ENCODE measurements at regions not wholly inside any gene's neighbourhood (a gene's known extent, or its start where the extent isn't known, plus 50 kb on each side); places are given as distances from the start of the nearest gene placed in this dataset.

DNA sequence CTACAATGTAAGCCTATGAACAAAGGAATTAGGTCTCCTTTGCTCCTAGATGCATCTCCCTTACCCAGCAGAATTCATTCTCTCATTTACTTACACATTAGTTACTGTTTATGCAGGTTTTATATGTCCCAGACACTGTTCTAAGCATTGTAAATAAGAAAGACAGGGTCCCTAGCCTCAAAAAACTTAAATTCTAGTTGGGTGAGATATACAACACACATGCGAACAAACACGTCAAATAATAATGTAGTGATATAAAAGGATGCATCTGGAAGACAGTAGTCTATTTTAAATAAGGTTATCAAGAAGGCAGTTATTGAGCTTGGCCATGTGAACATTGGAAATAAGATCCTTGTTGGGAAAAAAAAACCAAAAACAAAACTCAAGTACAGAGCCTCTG is 479.7 kb downstream of the DNAJB9 start:
- TF ChIP-seq YY1 (IDR thresholded peaks at IDR 0.05) (no peak), CTCF (IDR thresholded peaks at IDR 0.05; ENCODE audit: low read depth, low read length, missing input control) (no peak), RAD21 (IDR thresholded peaks at IDR 0.05) (no peak), TAF1 (conservative IDR thresholded peaks at IDR 0.05) (no peak), GABPA (IDR thresholded peaks at IDR 0.05 in 1 of 2, conservative IDR thresholded peaks at IDR 0.05 in 1 of 2) (no peak), JUND (IDR thresholded peaks at IDR 0.05) (no peak), FOXA1 (IDR thresholded peaks at IDR 0.05) (no peak), SP1 (IDR thresholded peaks at IDR 0.05) (no peak), ATF3 (IDR thresholded peaks at IDR 0.05) (no peak), EGR1 (IDR thresholded peaks at IDR 0.05; ENCODE audit: low read depth in 2 of 2) (no peak)
- TF ChIP-seq, protein P1, sequence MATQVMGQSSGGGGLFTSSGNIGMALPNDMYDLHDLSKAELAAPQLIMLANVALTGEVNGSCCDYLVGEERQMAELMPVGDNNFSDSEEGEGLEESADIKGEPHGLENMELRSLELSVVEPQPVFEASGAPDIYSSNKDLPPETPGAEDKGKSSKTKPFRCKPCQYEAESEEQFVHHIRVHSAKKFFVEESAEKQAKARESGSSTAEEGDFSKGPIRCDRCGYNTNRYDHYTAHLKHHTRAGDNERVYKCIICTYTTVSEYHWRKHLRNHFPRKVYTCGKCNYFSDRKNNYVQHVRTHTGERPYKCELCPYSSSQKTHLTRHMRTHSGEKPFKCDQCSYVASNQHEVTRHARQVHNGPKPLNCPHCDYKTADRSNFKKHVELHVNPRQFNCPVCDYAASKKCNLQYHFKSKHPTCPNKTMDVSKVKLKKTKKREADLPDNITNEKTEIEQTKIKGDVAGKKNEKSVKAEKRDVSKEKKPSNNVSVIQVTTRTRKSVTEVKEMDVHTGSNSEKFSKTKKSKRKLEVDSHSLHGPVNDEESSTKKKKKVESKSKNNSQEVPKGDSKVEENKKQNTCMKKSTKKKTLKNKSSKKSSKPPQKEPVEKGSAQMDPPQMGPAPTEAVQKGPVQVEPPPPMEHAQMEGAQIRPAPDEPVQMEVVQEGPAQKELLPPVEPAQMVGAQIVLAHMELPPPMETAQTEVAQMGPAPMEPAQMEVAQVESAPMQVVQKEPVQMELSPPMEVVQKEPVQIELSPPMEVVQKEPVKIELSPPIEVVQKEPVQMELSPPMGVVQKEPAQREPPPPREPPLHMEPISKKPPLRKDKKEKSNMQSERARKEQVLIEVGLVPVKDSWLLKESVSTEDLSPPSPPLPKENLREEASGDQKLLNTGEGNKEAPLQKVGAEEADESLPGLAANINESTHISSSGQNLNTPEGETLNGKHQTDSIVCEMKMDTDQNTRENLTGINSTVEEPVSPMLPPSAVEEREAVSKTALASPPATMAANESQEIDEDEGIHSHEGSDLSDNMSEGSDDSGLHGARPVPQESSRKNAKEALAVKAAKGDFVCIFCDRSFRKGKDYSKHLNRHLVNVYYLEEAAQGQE (IDR thresholded peaks at IDR 0.05) = no peak
- TF ChIP-seq, protein P2, sequence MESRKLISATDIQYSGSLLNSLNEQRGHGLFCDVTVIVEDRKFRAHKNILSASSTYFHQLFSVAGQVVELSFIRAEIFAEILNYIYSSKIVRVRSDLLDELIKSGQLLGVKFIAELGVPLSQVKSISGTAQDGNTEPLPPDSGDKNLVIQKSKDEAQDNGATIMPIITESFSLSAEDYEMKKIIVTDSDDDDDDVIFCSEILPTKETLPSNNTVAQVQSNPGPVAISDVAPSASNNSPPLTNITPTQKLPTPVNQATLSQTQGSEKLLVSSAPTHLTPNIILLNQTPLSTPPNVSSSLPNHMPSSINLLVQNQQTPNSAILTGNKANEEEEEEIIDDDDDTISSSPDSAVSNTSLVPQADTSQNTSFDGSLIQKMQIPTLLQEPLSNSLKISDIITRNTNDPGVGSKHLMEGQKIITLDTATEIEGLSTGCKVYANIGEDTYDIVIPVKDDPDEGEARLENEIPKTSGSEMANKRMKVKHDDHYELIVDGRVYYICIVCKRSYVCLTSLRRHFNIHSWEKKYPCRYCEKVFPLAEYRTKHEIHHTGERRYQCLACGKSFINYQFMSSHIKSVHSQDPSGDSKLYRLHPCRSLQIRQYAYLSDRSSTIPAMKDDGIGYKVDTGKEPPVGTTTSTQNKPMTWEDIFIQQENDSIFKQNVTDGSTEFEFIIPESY (IDR thresholded peaks at IDR 0.05) = no peak

Measured in liver (tissue), 3 donors.